H9 (cell line): ENCODE measurements at regions not wholly inside any gene's neighbourhood (a gene's known extent, or its start where the extent isn't known, plus 50 kb on each side); places are given as distances from the start of the nearest gene placed in this dataset.

ENCODE experiments used
- DNase-seq: peaks from one replicate; pipeline ENCODE4 v3.0.0-alpha.2; 2017
- H2AFZ ChIP-seq: one replicate; pipeline ENCODE4 v1.6.1; 2013; ENCODE audit warnings: mild to moderate bottlenecking, low read length, control low read depth, moderate library complexity
- H2AK5ac ChIP-seq: 2 replicates; pipeline ENCODE4 v1.6.1; 2013; ENCODE audit warnings: low read length, control low read depth, mixed read lengths; ENCODE audit not compliant: insufficient read length
- H2BK120ac ChIP-seq: one replicate; pipeline ENCODE4 v1.6.1; 2013; ENCODE audit warnings: low read depth, mild to moderate bottlenecking, low read length, control low read depth, inconsistent platforms; ENCODE audit not compliant: poor library complexity, severe bottlenecking
- H2BK12ac ChIP-seq: 2 replicates; pipeline ENCODE4 v1.6.1; 2013; ENCODE audit warnings: low read length, control low read depth, mixed read lengths, low read depth; ENCODE audit not compliant: insufficient read length
- H2BK15ac ChIP-seq: 2 replicates; pipeline ENCODE4 v1.6.1; 2013; ENCODE audit warnings: low read depth, low read length, control low read depth
- H2BK20ac ChIP-seq: one replicate; pipeline ENCODE4 v1.6.1; 2013; ENCODE audit warnings: low read depth, mild to moderate bottlenecking, low read length, control low read depth, inconsistent platforms; ENCODE audit not compliant: poor library complexity, severe bottlenecking
- H2BK5ac ChIP-seq: 2 replicates; pipeline ENCODE4 v1.6.1; 2013; ENCODE audit warnings: low read length, control low read depth, mixed read lengths; ENCODE audit not compliant: insufficient read length
- H3K14ac ChIP-seq: 2 replicates; pipeline ENCODE4 v1.6.1; 2013; ENCODE audit warnings: low read length, control low read depth; ENCODE audit not compliant: insufficient read depth
- H3K18ac ChIP-seq: 2 replicates; pipeline ENCODE4 v1.6.1; 2013; ENCODE audit warnings: low read depth, mild to moderate bottlenecking, mixed read lengths, low read length, control low read depth; ENCODE audit not compliant: insufficient read length
- H3K23ac ChIP-seq: 2 replicates; pipeline ENCODE4 v1.6.1; 2013; ENCODE audit warnings: low read length, control low read depth, mixed read lengths, low read depth; ENCODE audit not compliant: insufficient read length
- H3K23me2 ChIP-seq: 2 replicates; pipeline ENCODE4 v1.6.1; 2013; ENCODE audit warnings: low read depth, mild to moderate bottlenecking, mixed read lengths, low read length, control low read depth; ENCODE audit not compliant: insufficient read length, poor library complexity, severe bottlenecking
- H3K27ac ChIP-seq: 2 replicates; pipeline ENCODE4 v1.5.1; 2013; ENCODE audit warnings: low read length, control low read depth, mixed read lengths, low read depth; ENCODE audit not compliant: insufficient read length
- H3K27me3 ChIP-seq: 2 replicates; pipeline ENCODE4 v1.6.1; 2013; ENCODE audit warnings: low read length, control low read depth, inconsistent platforms; ENCODE audit not compliant: insufficient read depth
- H3K4ac ChIP-seq: 2 replicates; pipeline ENCODE4 v1.6.1; 2013; ENCODE audit warnings: low read depth, mild to moderate bottlenecking, control low read depth, inconsistent platforms, low read length, moderate library complexity
- H3K4me1 ChIP-seq: 2 replicates; pipeline ENCODE4 v1.6.1; 2013; ENCODE audit warnings: low read length, control low read depth, inconsistent platforms; ENCODE audit not compliant: insufficient read depth
- H3K4me2 ChIP-seq: 2 replicates; pipeline ENCODE4 v1.6.1; 2013; ENCODE audit warnings: low read length, control low read depth, mixed read lengths; ENCODE audit not compliant: insufficient read length, insufficient read depth
- H3K56ac ChIP-seq: 2 replicates; pipeline ENCODE4 v1.6.1; 2013; ENCODE audit warnings: low read depth, mild to moderate bottlenecking, mixed read lengths, low read length, control low read depth; ENCODE audit not compliant: insufficient read length
- H3K79me1 ChIP-seq: 2 replicates; pipeline ENCODE4 v1.6.1; 2013; ENCODE audit warnings: low read depth, mild to moderate bottlenecking, moderate library complexity, low read length, control low read depth, inconsistent platforms; ENCODE audit not compliant: insufficient read depth, poor library complexity, severe bottlenecking
- H3K79me2 ChIP-seq: 2 replicates; pipeline ENCODE4 v1.6.1; 2013; ENCODE audit warnings: low read length, control low read depth, inconsistent platforms; ENCODE audit not compliant: insufficient read depth
- H3K9ac ChIP-seq: 2 replicates; pipeline ENCODE4 v1.6.1; 2013; ENCODE audit warnings: low read length, control low read depth, mixed read lengths; ENCODE audit not compliant: insufficient read length; ENCODE audit errors: extremely low read depth
- H3K9me3 ChIP-seq: one replicate; pipeline ENCODE4 v1.6.1; 2013; ENCODE audit warnings: low read depth, low read length, inconsistent platforms; ENCODE audit not compliant: control insufficient read depth
- H3T11ph ChIP-seq: one replicate; pipeline ENCODE4 v1.6.1; 2013; ENCODE audit warnings: mild to moderate bottlenecking, low read length, control low read depth, inconsistent platforms
- H4K20me1 ChIP-seq: one replicate; pipeline ENCODE4 v1.6.1; 2013; ENCODE audit not compliant: control insufficient read depth, insufficient read length, insufficient read depth
- H4K5ac ChIP-seq: 2 replicates; pipeline ENCODE4 v1.6.1; 2013; ENCODE audit warnings: low read depth, mild to moderate bottlenecking, mixed read lengths, low read length, control low read depth; ENCODE audit not compliant: insufficient read length
- H4K8ac ChIP-seq: replicated peaks from 2 replicates; pipeline ENCODE4 v1.6.1; 2013; ENCODE audit warnings: low read length, control low read depth, mixed read lengths, low read depth; ENCODE audit not compliant: insufficient read length
- H4K91ac ChIP-seq: 2 replicates; pipeline ENCODE4 v1.6.1; 2013; ENCODE audit warnings: low read depth, mild to moderate bottlenecking, moderate library complexity, mixed read lengths, low read length, control low read depth; ENCODE audit not compliant: insufficient read length
- H3K27ac Mint-ChIP-seq, 3 experiments: 2 replicates in 2 of 3; 3 replicates in 1 of 3; pipeline ENCODE4 v1.8.0; 2020 to 2021; ENCODE audit warnings: mixed read lengths in 3 of 3, mild to moderate bottlenecking in 1 of 3, moderate library complexity in 1 of 3
- H3K27me3 Mint-ChIP-seq: 2 replicates; pipeline ENCODE4 v1.8.0; 2021; ENCODE audit warnings: low read depth, mild to moderate bottlenecking, moderate library complexity, mixed read lengths
- H3K36me3 Mint-ChIP-seq, 3 experiments: 2 replicates in 2 of 3; 3 replicates in 1 of 3; pipeline ENCODE4 v1.8.0; 2020 to 2021; ENCODE audit warnings: low read depth in 3 of 3, mixed read lengths in 3 of 3; ENCODE audit not compliant: insufficient read depth in 1 of 3
- H3K4me1 Mint-ChIP-seq, 2 experiments: 2 replicates each; pipeline ENCODE4 v1.8.0; 2020; ENCODE audit warnings: mixed read lengths in 2 of 2
- H3K4me3 Mint-ChIP-seq, 2 experiments: 2 replicates in 1 of 2; 3 replicates in 1 of 2; pipeline ENCODE4 v1.8.0; 2020 to 2021; ENCODE audit warnings: mild to moderate bottlenecking in 2 of 2, mixed read lengths in 2 of 2, moderate library complexity in 1 of 2
- H3K9me3 Mint-ChIP-seq, 2 experiments: 2 replicates in 1 of 2; 3 replicates in 1 of 2; pipeline ENCODE4 v1.8.0; 2020; ENCODE audit warnings: mild to moderate bottlenecking in 2 of 2, mixed read lengths in 2 of 2, moderate library complexity in 1 of 2
- CTCF ChIP-seq: fragments of 200-600 bp; sonication (generic); conservative IDR thresholded peaks from 3 replicates; pipeline ENCODE4 v1.8.0; 2021; ENCODE audit warnings: antibody characterized with exemption, mild to moderate bottlenecking
- WGBS: extraction: QIAGEN DNeasy Blood & Tissue Kit; methylation state at CpG from one replicate; pipeline ENCODE4 v1.1.7; 2013; ENCODE audit warnings: missing lambda C conversion rate, low lambda C conversion rate, mixed read lengths; ENCODE audit not compliant: insufficient read length; ENCODE audit errors: extremely low coverage; 5-methylcytosine and 5-hydroxymethylcytosine counted together

- Histone ChIP-seq H3K9ac (no peak overlapping the region), H2BK120ac (no peak overlapping the region), H3K79me1 (no peaks in the 10 kb centered on the region), H4K20me1 (no peaks in the 10 kb centered on the region), H3K9me3 (no peaks in the 10 kb centered on the region), H3K27me3 (no peaks in the 10 kb centered on the region), H3T11ph (no peak overlapping the region), H4K91ac (no peak overlapping the region), H2BK5ac (no peak overlapping the region), H3K23ac (no peak overlapping the region), H4K8ac (no peak overlapping the region), H3K4me1 (peaks cover 12% of the 10 kb centered on the region; the same call in 1 of the 2 replicates), H3K27ac (no peak overlapping the region), H2AFZ (no peak overlapping the region), H2BK15ac (no peak overlapping the region), H3K23me2 (no peaks in the 10 kb centered on the region), H2BK12ac (no peak overlapping the region), H2AK5ac (no peak overlapping the region), H3K18ac (no peak overlapping the region), H3K79me2 (no peaks in the 10 kb centered on the region), H3K56ac (no peak overlapping the region), H3K14ac (no peak overlapping the region), H2BK20ac (no peak overlapping the region), H3K4me2 (no peak overlapping the region), H4K5ac (no peak overlapping the region), H3K4ac (no peak overlapping the region)
- Mint-ChIP-seq H3K27ac (peak overlapping the region in 1 of 3 experiments; percentile 81; a peak in 1 of 7 replicates), H3K9me3 (no peaks in the 10 kb centered on the region), H3K4me1 (peaks cover 19 to 22% of the 10 kb centered on the region in 2 experiments), H3K27me3 (no peaks in the 10 kb centered on the region), H3K36me3 (peaks cover 0 to 5% (median 5%) of the 10 kb centered on the region in 3 experiments; a peak in 5 of 7 replicates), H3K4me3 (no peak overlapping the region)
- no CpG with 5 or more reads among the region's 13 CpGs for WGBS
- DNase-seq = no peak
- TF ChIP-seq CTCF = no peak
Measured at GRCh38 chr1:81208441-81208840, 592.3 kb upstream of the ADGRL2 start.
